Heart right ventricle (tissue), 16 donors: ENCODE measurements at regions not wholly inside any gene's neighbourhood (a gene's known extent, or its start where the extent isn't known, plus 50 kb on each side); places are given as distances from the start of the nearest gene placed in this dataset.

Experiments
- ATAC-seq, 8 donors: fragments of 200-7000 bp; cut with Tn5 transposase; one replicate each; pipeline ENCODE4 v1.9.1; 2020; ENCODE audit warnings: mild to moderate bottlenecking in 8 of 8, moderate library complexity in 8 of 8, moderate number of reproducible peaks in 1 of 8
- DNase-seq, 2 donors: peaks; one replicate each; pipeline ENCODE4 v3.0.0-alpha.2; 2020
- H3K27ac ChIP-seq, 10 donors: fragments of 200-600 bp; sonication (generic) in 2 of 10; one replicate each; pipeline versions ENCODE4 v1.5.0 to v1.8.0; 2020 to 2022; ENCODE audit warnings: mild to moderate bottlenecking in 3 of 10
- H3K27me3 ChIP-seq, 7 donors: fragments of 200-600 bp; one replicate each; pipeline ENCODE4 v1.8.0; 2021 to 2022; ENCODE audit warnings: mild to moderate bottlenecking in 2 of 7
- H3K36me3 ChIP-seq, 9 donors: fragments of 200-600 bp; sonication (generic) in 1 of 9; one replicate each; pipeline versions ENCODE4 v1.5.0 to v1.8.0; 2020 to 2022; ENCODE audit warnings: mild to moderate bottlenecking in 2 of 9
- H3K4me1 ChIP-seq, 9 donors: fragments of 200-600 bp; sonication (generic) in 1 of 9; one replicate each; pipeline versions ENCODE4 v1.5.0 to v1.8.0; 2020 to 2022; ENCODE audit warnings: mild to moderate bottlenecking in 4 of 9
- H3K4me3 ChIP-seq, 10 donors: fragments of 200-600 bp; sonication (generic) in 2 of 10; one replicate each; pipeline versions ENCODE4 v1.5.0 to v1.8.0; 2020 to 2022; ENCODE audit warnings: mild to moderate bottlenecking in 7 of 10, moderate library complexity in 2 of 10
- H3K9me3 ChIP-seq, 11 donors: fragments of 200-600 bp in 10 of 11; sonication (generic) in 2 of 11; one replicate each; pipeline versions ENCODE4 v1.5.0 to v1.8.0; 2013 to 2022; ENCODE audit warnings: mild to moderate bottlenecking in 2 of 11, control low read depth in 1 of 11, moderate library complexity in 1 of 11
- CTCF ChIP-seq, 9 donors: fragments of 200-600 bp; sonication (generic) in 2 of 9; IDR thresholded peaks; one replicate each; pipeline versions ENCODE4 v1.5.0 to v1.8.0; 2021 to 2022; ENCODE audit warnings: antibody characterized with exemption in 9 of 9, mild to moderate bottlenecking in 5 of 9, moderate library complexity in 1 of 9
- WGBS, 2 donors: extraction: QIAGEN DNeasy Blood & Tissue Kit; methylation state at CpG; one replicate each; pipeline ENCODE4 v1.1.7; 2013; ENCODE audit warnings: inconsistent platforms in 1 of 2; 5-methylcytosine and 5-hydroxymethylcytosine counted together
- intact Hi-C, 10 donors: fragments of 100-400 bp; cut with DNase I; formaldehyde crosslinking; loops; one replicate each; pipeline versions ENCODE4 v1.11.1 to v1.14.2; 2022
- donor health status: Arrhythmogenic right ventricular cardiomyopathy.
- donor health status: ischemic (EF 13 %, LVEDD 7.1; RV severe dilation, severe dysfunction).
- donor health status: healthy with polysubstance abuse.
- donor health status: DM: no; HTN: yes; CAD: no.
- donor health status: DM: no; HTN: no; CAD: no.
- donor health status: ischemic (EF 25% LVEDD 6.9; RV normal size, moderate dysfunction).
- donor health status: ischemic (EF 25% LVEDD 5.7; RV mildly dilated, moderate dysfunction).
- donor health status: healthy.
- donor health status: DM: yes; HTN: yes; CAD: no.
- donor health status: Ischemic cardiomyopathy.
- donor health status: ischemic (EF 35%, LVEDD 5.7; RV mildly dilated, moderate dysfunction).
- donor health status: nonischemic (EF 11% LVEDD 7.7; RV severe dilation, severe dysfunction).
- donor health status: DM: yes; HTN: yes; CAD: no.
- donor health status: PGD.
- donor health status: ischemic (EF 29% LVEDD 5.4; RV normal size, mild dysfunction).
- donor health status: nonischemic (EF 23%, LVEDD 6.1; RV moderate dilation, normal function).

- Histone ChIP-seq H3K27ac (no peak overlapping the region), H3K4me1 (peaks cover 0 to 10% (median 0%) of the 10 kb centered on the region in 9 donors), H3K36me3 (no peaks in the 10 kb centered on the region), H3K27me3 (no peaks in the 10 kb centered on the region), H3K4me3 (no peak overlapping the region), H3K9me3 (peaks cover 0 to 7% (median 0%) of the 10 kb centered on the region in 11 donors)
- ATAC-seq = no peak
- WGBS, 2 donors = 29 to 43% methylated on average over 1 of the region's 1 CpG
- intact Hi-C loops = no loop called here
- no peak for TF ChIP-seq CTCF (IDR thresholded peaks at IDR 0.05)
- no peak for DNase-seq
Observed at GRCh38 chr18:27314996-27315395, 129.9 kb upstream of the CHST9 start.

GRCh38 chr18:27313678-27314077, 128.6 kb upstream of the CHST9 start:
- DNase-seq (no peak), ATAC-seq (no peak)
- no peak for TF ChIP-seq CTCF (IDR thresholded peaks at IDR 0.05)
- 5 to 7% methylated on average over 1 of the region's 1 CpG for WGBS, 2 donors
- intact Hi-C loops = no loop called here
- Histone ChIP-seq H3K9me3 (peaks cover 0 to 7% (median 0%) of the 10 kb centered on the region in 11 donors), H3K36me3 (no peaks in the 10 kb centered on the region), H3K4me1 (peaks cover 0 to 10% (median 0%) of the 10 kb centered on the region in 9 donors), H3K27me3 (no peaks in the 10 kb centered on the region), H3K4me3 (no peak overlapping the region), H3K27ac (no peak overlapping the region)

- no peak for ATAC-seq
- no peak for TF ChIP-seq CTCF (IDR thresholded peaks at IDR 0.05)
- 68 to 74% methylated on average over 1 of the region's 1 CpG for WGBS, 2 donors
- Histone ChIP-seq H3K27me3 (no peaks in the 10 kb centered on the region), H3K27ac (no peak overlapping the region), H3K9me3 (peaks cover 0 to 7% (median 0%) of the 10 kb centered on the region in 11 donors), H3K36me3 (no peaks in the 10 kb centered on the region), H3K4me1 (peaks cover 0 to 10% (median 0%) of the 10 kb centered on the region in 9 donors), H3K4me3 (no peak overlapping the region)
- no peak for DNase-seq
- intact Hi-C loops = no loop called here
Observed at GRCh38 chr18:27312853-27313252, 127.7 kb upstream of the CHST9 start.

GRCh38 chr18:27312153-27312552, 127.0 kb upstream of the CHST9 start:
- 49 to 52% methylated on average over 1 of the region's 1 CpG for WGBS, 2 donors
- no peak overlapping the region for H3K27ac ChIP-seq
- peaks cover 0 to 10% (median 0%) of the 10 kb centered on the region in 9 donors for H3K4me1 ChIP-seq
- ATAC-seq (no peak), DNase-seq (no peak)
- H3K27me3 ChIP-seq = no peaks in the 10 kb centered on the region
- no peaks in the 10 kb centered on the region for H3K36me3 ChIP-seq
- intact Hi-C loops = no loop called here
- TF ChIP-seq CTCF (IDR thresholded peaks at IDR 0.05) = no peak
- H3K9me3 ChIP-seq = peaks cover 0 to 7% (median 0%) of the 10 kb centered on the region in 11 donors
- H3K4me3 ChIP-seq = no peak overlapping the region
